ENCODE measurements at regions not wholly inside any gene's neighbourhood (a gene's known extent, or its start where the extent isn't known, plus 50 kb on each side); places are given as distances from the start of the nearest gene placed in this dataset.

- H3K4me1 ChIP-seq (ENCODE audit: control insufficient read depth in 1 of 2, insufficient read depth in 2 of 2, low read length in 2 of 2): no peaks in the 10 kb centered on the region
- no peaks in the 10 kb centered on the region for H3K27me3 ChIP-seq (ENCODE audit: insufficient read depth, low read length)
- H2AFZ ChIP-seq (ENCODE audit: insufficient read depth, low read length, poor library complexity): no peak overlapping the region
- no peak overlapping the region for H3K9ac ChIP-seq (ENCODE audit: low read length)
- no peak overlapping the region for H4K8ac ChIP-seq (ENCODE audit: low read depth, low read length)
- H3K79me2 ChIP-seq (ENCODE audit: control insufficient read depth, insufficient read depth, low read length, poor library complexity): no peaks in the 10 kb centered on the region
- no peak overlapping the region for H2BK120ac ChIP-seq (ENCODE audit: insufficient read depth, low read length, poor library complexity)
- no peak overlapping the region for H4K12ac ChIP-seq (ENCODE audit: low read depth, low read length)
- no peak overlapping the region for H3K27ac ChIP-seq (ENCODE audit: low read depth, low read length)
- no peak overlapping the region for H3K4me2 ChIP-seq (ENCODE audit: low read length)
- no peak overlapping the region for H3K23ac ChIP-seq (ENCODE audit: low read length)
- no peak overlapping the region for H3K18ac ChIP-seq (ENCODE audit: low read length)
- no peak overlapping the region for H2AK5ac ChIP-seq (ENCODE audit: low read length)
- H3K14ac ChIP-seq (ENCODE audit: low read length): no peak overlapping the region
- DNase-seq: no peak
- no peak overlapping the region for H3K4me3 ChIP-seq (ENCODE audit: low read depth, low read length)
- H3K4ac ChIP-seq (ENCODE audit: low read depth, low read length): no peak overlapping the region
- no CpG with 5 or more reads among the region's 1 CpG for WGBS (ENCODE audit: extremely low coverage, insufficient coverage, insufficient read length)
- no peak overlapping the region for H2BK5ac ChIP-seq (ENCODE audit: low read depth, low read length, poor library complexity)
- no peak overlapping the region for H2BK12ac ChIP-seq (ENCODE audit: low read length)
- no peaks in the 10 kb centered on the region for H3K36me3 ChIP-seq (ENCODE audit: control insufficient read depth in 1 of 2, insufficient read depth in 2 of 2, low read length in 2 of 2)
- H3K79me1 ChIP-seq (ENCODE audit: low read length): no peaks in the 10 kb centered on the region
- no peak overlapping the region for H4K91ac ChIP-seq (ENCODE audit: low read depth, low read length)
- H3K9me3 ChIP-seq (ENCODE audit: insufficient read depth, low read depth, low read length): no peaks in the 10 kb centered on the region
These were observed 605.0 kb upstream of the USP15 start for GRCh38 chr12:61655241-61655640.

GRCh38 chr12:61667676-61668075, 592.5 kb upstream of the USP15 start:
- DNase-seq: no peak
- Histone ChIP-seq H3K4me3 (ENCODE audit: low read depth, low read length) (no peak overlapping the region), H3K9ac (ENCODE audit: low read length) (no peak overlapping the region), H3K4ac (ENCODE audit: low read depth, low read length) (no peak overlapping the region), H4K8ac (ENCODE audit: low read depth, low read length) (no peak overlapping the region), H4K12ac (ENCODE audit: low read depth, low read length) (no peak overlapping the region), H3K79me2 (ENCODE audit: control insufficient read depth, insufficient read depth, low read length, poor library complexity) (no peaks in the 10 kb centered on the region), H3K27me3 (ENCODE audit: insufficient read depth, low read length) (no peaks in the 10 kb centered on the region), H4K91ac (ENCODE audit: low read depth, low read length) (no peak overlapping the region), H3K23ac (ENCODE audit: low read length) (no peak overlapping the region), H2BK12ac (ENCODE audit: low read length) (no peak overlapping the region), H3K4me1 (ENCODE audit: control insufficient read depth in 1 of 2, insufficient read depth in 2 of 2, low read length in 2 of 2) (no peaks in the 10 kb centered on the region), H3K9me3 (ENCODE audit: insufficient read depth, low read depth, low read length) (peaks cover 7% of the 10 kb centered on the region), H3K79me1 (ENCODE audit: low read length) (no peaks in the 10 kb centered on the region), H2BK120ac (ENCODE audit: insufficient read depth, low read length, poor library complexity) (no peak overlapping the region), H3K14ac (ENCODE audit: low read length) (no peak overlapping the region), H3K36me3 (ENCODE audit: control insufficient read depth in 1 of 2, insufficient read depth in 2 of 2, low read length in 2 of 2) (peaks cover 0 to 2% of the 10 kb centered on the region in 2 experiments), H3K18ac (ENCODE audit: low read length) (no peak overlapping the region), H2BK5ac (ENCODE audit: low read depth, low read length, poor library complexity) (no peak overlapping the region), H3K4me2 (ENCODE audit: low read length) (no peak overlapping the region), H2AFZ (ENCODE audit: insufficient read depth, low read length, poor library complexity) (no peak overlapping the region), H2AK5ac (ENCODE audit: low read length) (no peak overlapping the region), H3K27ac (ENCODE audit: low read depth, low read length) (no peak overlapping the region)
- WGBS (ENCODE audit: extremely low coverage, insufficient coverage, insufficient read length): no CpG with 5 or more reads among the region's 1 CpG

- H3K4me1 ChIP-seq (ENCODE audit: control insufficient read depth in 1 of 2, insufficient read depth in 2 of 2, low read length in 2 of 2): no peaks in the 10 kb centered on the region
- no peak overlapping the region for H2BK5ac ChIP-seq (ENCODE audit: low read depth, low read length, poor library complexity)
- no peak overlapping the region for H4K91ac ChIP-seq (ENCODE audit: low read depth, low read length)
- no peak overlapping the region for H3K27ac ChIP-seq (ENCODE audit: low read depth, low read length)
- no peaks in the 10 kb centered on the region for H3K79me1 ChIP-seq (ENCODE audit: low read length)
- H3K9me3 ChIP-seq (ENCODE audit: insufficient read depth, low read depth, low read length): no peaks in the 10 kb centered on the region
- no peaks in the 10 kb centered on the region for H3K36me3 ChIP-seq (ENCODE audit: control insufficient read depth in 1 of 2, insufficient read depth in 2 of 2, low read length in 2 of 2)
- H2AK5ac ChIP-seq (ENCODE audit: low read length): no peak overlapping the region
- H3K79me2 ChIP-seq (ENCODE audit: control insufficient read depth, insufficient read depth, low read length, poor library complexity): no peaks in the 10 kb centered on the region
- no peak overlapping the region for H3K4ac ChIP-seq (ENCODE audit: low read depth, low read length)
- no peak overlapping the region for H3K4me2 ChIP-seq (ENCODE audit: low read length)
- H3K18ac ChIP-seq (ENCODE audit: low read length): no peak overlapping the region
- DNase-seq: no peak
- H4K8ac ChIP-seq (ENCODE audit: low read depth, low read length): no peak overlapping the region
- H2BK12ac ChIP-seq (ENCODE audit: low read length): no peak overlapping the region
- no peak overlapping the region for H2AFZ ChIP-seq (ENCODE audit: insufficient read depth, low read length, poor library complexity)
- H3K9ac ChIP-seq (ENCODE audit: low read length): no peak overlapping the region
- no peak overlapping the region for H3K4me3 ChIP-seq (ENCODE audit: low read depth, low read length)
- H3K14ac ChIP-seq (ENCODE audit: low read length): no peak overlapping the region
- H3K27me3 ChIP-seq (ENCODE audit: insufficient read depth, low read length): no peaks in the 10 kb centered on the region
- H2BK120ac ChIP-seq (ENCODE audit: insufficient read depth, low read length, poor library complexity): no peak overlapping the region
- no peak overlapping the region for H3K23ac ChIP-seq (ENCODE audit: low read length)
- H4K12ac ChIP-seq (ENCODE audit: low read depth, low read length): no peak overlapping the region
These were observed 583.7 kb upstream of the USP15 start for GRCh38 chr12:61676520-61676919.

- Histone ChIP-seq H2BK5ac (ENCODE audit: low read depth, low read length, poor library complexity) (no peak overlapping the region), H3K79me1 (ENCODE audit: low read length) (no peaks in the 10 kb centered on the region), H3K36me3 (ENCODE audit: control insufficient read depth in 1 of 2, insufficient read depth in 2 of 2, low read length in 2 of 2) (no peaks in the 10 kb centered on the region), H4K12ac (ENCODE audit: low read depth, low read length) (no peak overlapping the region), H3K14ac (ENCODE audit: low read length) (no peak overlapping the region), H3K9ac (ENCODE audit: low read length) (no peak overlapping the region), H4K91ac (ENCODE audit: low read depth, low read length) (no peak overlapping the region), H3K4me3 (ENCODE audit: low read depth, low read length) (no peak overlapping the region), H3K27ac (ENCODE audit: low read depth, low read length) (no peak overlapping the region), H3K4me2 (ENCODE audit: low read length) (no peak overlapping the region), H2BK12ac (ENCODE audit: low read length) (no peak overlapping the region), H2AK5ac (ENCODE audit: low read length) (no peak overlapping the region), H4K8ac (ENCODE audit: low read depth, low read length) (no peak overlapping the region), H3K23ac (ENCODE audit: low read length) (no peak overlapping the region), H3K4me1 (ENCODE audit: control insufficient read depth in 1 of 2, insufficient read depth in 2 of 2, low read length in 2 of 2) (no peaks in the 10 kb centered on the region), H2AFZ (ENCODE audit: insufficient read depth, low read length, poor library complexity) (no peak overlapping the region), H2BK120ac (ENCODE audit: insufficient read depth, low read length, poor library complexity) (no peak overlapping the region), H3K18ac (ENCODE audit: low read length) (no peak overlapping the region), H3K9me3 (ENCODE audit: insufficient read depth, low read depth, low read length) (no peaks in the 10 kb centered on the region), H3K79me2 (ENCODE audit: control insufficient read depth, insufficient read depth, low read length, poor library complexity) (no peaks in the 10 kb centered on the region), H3K4ac (ENCODE audit: low read depth, low read length) (no peak overlapping the region), H3K27me3 (ENCODE audit: insufficient read depth, low read length) (no peaks in the 10 kb centered on the region)
- no CpG with 5 or more reads among the region's 5 CpGs for WGBS (ENCODE audit: extremely low coverage, insufficient coverage, insufficient read length)
- no peak for DNase-seq
These were observed 572.8 kb upstream of the USP15 start for GRCh38 chr12:61687407-61687806.

Measured in trophoblast cell (in vitro differentiated cells and primary cell).